SU-DHL-6 (cell line): ENCODE measurements at regions not wholly inside any gene's neighbourhood (a gene's known extent, or its start where the extent isn't known, plus 50 kb on each side); places are given as distances from the start of the nearest gene placed in this dataset.

ENCODE experiments used
- H2AFZ ChIP-seq: fragments of 200-600 bp; sonication (generic); 2 replicates; pipeline ENCODE4 v1.6.1; 2014; ENCODE audit warnings: low read depth, mild to moderate bottlenecking, moderate library complexity, mixed read lengths, antibody characterized with exemption, low read length; ENCODE audit not compliant: severe bottlenecking
- H3F3A ChIP-seq: fragments of 200-600 bp; shearing (Covaris generic); 2 replicates; pipeline ENCODE4 v1.6.0; 2016; ENCODE audit warnings: antibody characterized with exemption, mild to moderate bottlenecking; ENCODE audit not compliant: insufficient read depth
- H3K27ac ChIP-seq: fragments of 200-600 bp; sonication (generic); 2 replicates; pipeline ENCODE4 v1.5.1; 2016; ENCODE audit warnings: low read depth, mild to moderate bottlenecking, low read length, moderate library complexity, mixed read lengths
- H3K27me3 ChIP-seq: fragments of 200-600 bp; sonication (generic), shearing (Covaris generic); 2 replicates; pipeline ENCODE4 v1.6.0; 2014; ENCODE audit warnings: mild to moderate bottlenecking, low read length
- H3K36me3 ChIP-seq: fragments of 200-600 bp; sonication (generic); 2 replicates; pipeline ENCODE4 v1.6.1; 2014; ENCODE audit warnings: mild to moderate bottlenecking, low read length, mixed read lengths
- H3K4me2 ChIP-seq: fragments of 300-600, 200-600 bp; shearing (Covaris generic), sonication (generic); 2 replicates; pipeline ENCODE4 v1.6.0; 2014; ENCODE audit warnings: low read length, low read depth, mild to moderate bottlenecking; ENCODE audit not compliant: poor library complexity, severe bottlenecking
- H3K4me3 ChIP-seq: fragments of 200-600 bp; sonication (generic); 2 replicates; pipeline ENCODE4 v1.5.1; 2014; ENCODE audit warnings: antibody characterized with exemption, low read length, mild to moderate bottlenecking, mixed read lengths; ENCODE audit not compliant: insufficient read depth, poor library complexity, severe bottlenecking
- H3K79me2 ChIP-seq: fragments of 200-600 bp; sonication (generic); 2 replicates; pipeline ENCODE4 v1.6.1; 2014; ENCODE audit warnings: mild to moderate bottlenecking, low read length, moderate library complexity; ENCODE audit not compliant: insufficient read depth
- H3K9ac ChIP-seq: fragments of 200-600 bp; sonication (generic); 2 replicates; pipeline ENCODE4 v1.7.0; 2014; ENCODE audit warnings: mild to moderate bottlenecking, low read length
- H3K9me2 ChIP-seq: fragments of 200-600 bp; sonication (generic); replicated peaks from 2 replicates; pipeline ENCODE4 v1.6.1; 2014; ENCODE audit warnings: low read length; ENCODE audit not compliant: insufficient read depth
- H3K9me3 ChIP-seq: fragments of 200-600 bp; sonication (generic); 2 replicates; pipeline ENCODE4 v1.6.1; 2014; ENCODE audit warnings: low read length, mixed read lengths; ENCODE audit not compliant: insufficient read depth
- H4K20me1 ChIP-seq: fragments of 200-600 bp; sonication (generic); 2 replicates; pipeline ENCODE4 v1.6.1; 2014; ENCODE audit warnings: low read depth, mild to moderate bottlenecking, antibody characterized with exemption, low read length, moderate library complexity, mixed read lengths
- EZH2phosphoT487 ChIP-seq: fragments of 200-600 bp; sonication (generic), shearing (Covaris generic); conservative IDR thresholded peaks from 2 replicates; pipeline ENCODE4 v1.6.1; 2018; ENCODE audit warnings: mild to moderate bottlenecking, antibody characterized with exemption, low read length, moderate library complexity, mixed read lengths
- TF ChIP-seq, protein P1 (sequence below): fragments of 200-600 bp; sonication (generic); IDR thresholded peaks from one replicate; pipeline ENCODE4 v1.5.1; 2017; ENCODE audit warnings: antibody characterized with exemption, mild to moderate bottlenecking, low read length, moderate library complexity; ENCODE audit not compliant: insufficient read depth, poor library complexity, severe bottlenecking

DNA sequence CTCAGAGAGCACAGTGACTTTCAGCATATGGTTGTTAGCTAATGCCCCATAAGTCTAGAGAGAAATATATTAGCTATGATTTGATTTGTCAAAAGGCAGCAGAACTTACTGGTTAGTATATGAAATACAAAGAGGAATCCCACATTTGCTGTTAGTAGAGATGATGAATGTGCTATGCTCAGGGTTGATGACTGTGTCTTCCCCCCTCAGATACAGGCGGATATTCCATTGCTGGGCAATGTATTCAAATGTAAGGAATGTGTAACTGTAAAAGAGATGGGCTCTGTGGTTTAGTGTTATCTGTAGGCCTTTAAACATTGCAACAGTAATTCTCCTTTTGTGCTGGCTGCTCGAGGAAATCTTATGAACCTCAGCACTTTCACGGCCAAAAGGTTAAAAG is 528.9 kb upstream of the ARX start:
- Histone ChIP-seq H3K9me2 (no peaks in the 10 kb centered on the region), H3K9ac (no peak overlapping the region), H3K27ac (no peak overlapping the region), H3F3A (no peaks in the 10 kb centered on the region), H3K4me2 (no peak overlapping the region), H2AFZ (no peak overlapping the region), H4K20me1 (no peaks in the 10 kb centered on the region), H3K4me3 (no peak overlapping the region), H3K27me3 (no peaks in the 10 kb centered on the region), H3K79me2 (no peaks in the 10 kb centered on the region), H3K9me3 (no peaks in the 10 kb centered on the region), H3K36me3 (no peaks in the 10 kb centered on the region)
- TF ChIP-seq EZH2phosphoT487 = no peak
- TF ChIP-seq, protein P1, sequence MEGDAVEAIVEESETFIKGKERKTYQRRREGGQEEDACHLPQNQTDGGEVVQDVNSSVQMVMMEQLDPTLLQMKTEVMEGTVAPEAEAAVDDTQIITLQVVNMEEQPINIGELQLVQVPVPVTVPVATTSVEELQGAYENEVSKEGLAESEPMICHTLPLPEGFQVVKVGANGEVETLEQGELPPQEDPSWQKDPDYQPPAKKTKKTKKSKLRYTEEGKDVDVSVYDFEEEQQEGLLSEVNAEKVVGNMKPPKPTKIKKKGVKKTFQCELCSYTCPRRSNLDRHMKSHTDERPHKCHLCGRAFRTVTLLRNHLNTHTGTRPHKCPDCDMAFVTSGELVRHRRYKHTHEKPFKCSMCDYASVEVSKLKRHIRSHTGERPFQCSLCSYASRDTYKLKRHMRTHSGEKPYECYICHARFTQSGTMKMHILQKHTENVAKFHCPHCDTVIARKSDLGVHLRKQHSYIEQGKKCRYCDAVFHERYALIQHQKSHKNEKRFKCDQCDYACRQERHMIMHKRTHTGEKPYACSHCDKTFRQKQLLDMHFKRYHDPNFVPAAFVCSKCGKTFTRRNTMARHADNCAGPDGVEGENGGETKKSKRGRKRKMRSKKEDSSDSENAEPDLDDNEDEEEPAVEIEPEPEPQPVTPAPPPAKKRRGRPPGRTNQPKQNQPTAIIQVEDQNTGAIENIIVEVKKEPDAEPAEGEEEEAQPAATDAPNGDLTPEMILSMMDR = no peak

DNA sequence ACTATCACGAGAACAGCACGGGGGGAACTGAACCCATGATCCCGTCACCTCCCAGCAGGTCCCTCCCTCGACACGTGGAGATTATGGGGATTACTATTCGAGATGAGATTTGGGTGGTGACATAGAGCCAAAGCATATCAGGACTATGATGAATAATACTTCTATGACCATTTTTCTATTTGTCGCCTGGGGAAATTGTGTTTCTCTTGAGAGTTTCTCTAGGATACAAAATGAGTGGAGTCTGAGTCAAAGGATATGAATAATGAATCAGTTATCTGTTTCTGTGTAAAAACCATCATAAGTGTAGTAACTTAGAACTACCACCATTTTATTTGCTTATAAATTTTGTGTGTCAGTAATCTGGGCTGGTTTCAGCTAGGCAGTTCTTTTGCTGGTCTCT is 533.0 kb upstream of the ARX start:
- Histone ChIP-seq H3K27me3 (no peaks in the 10 kb centered on the region), H3K9me2 (no peaks in the 10 kb centered on the region)

DNA sequence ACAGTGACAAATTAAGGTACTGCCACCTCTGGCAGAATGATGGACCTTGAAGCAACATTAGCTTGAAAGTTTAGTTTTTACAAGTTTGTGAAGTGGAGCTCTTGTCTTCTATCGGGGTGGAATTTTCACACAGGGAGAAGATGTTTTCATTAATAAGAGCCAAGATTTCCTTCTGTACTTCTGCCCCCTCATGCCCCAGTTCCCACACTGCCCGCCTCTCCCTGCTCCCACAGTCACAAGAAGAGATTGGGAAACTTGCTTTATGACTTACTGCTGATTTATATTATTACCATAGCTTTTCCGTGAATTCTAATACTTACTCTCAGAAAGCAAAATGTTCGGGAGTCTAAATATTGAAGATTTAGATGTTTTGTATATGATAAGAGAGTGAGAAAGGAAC is 539.8 kb upstream of the ARX start:
- Histone ChIP-seq H3K79me2 (no peaks in the 10 kb centered on the region), H3K9ac (no peak overlapping the region), H3K4me3 (no peak overlapping the region), H3K9me2 (no peaks in the 10 kb centered on the region), H3K27ac (no peak overlapping the region), H3K9me3 (no peaks in the 10 kb centered on the region), H3K27me3 (no peaks in the 10 kb centered on the region), H2AFZ (no peak overlapping the region), H3F3A (no peaks in the 10 kb centered on the region), H4K20me1 (no peaks in the 10 kb centered on the region), H3K4me2 (no peak overlapping the region), H3K36me3 (no peaks in the 10 kb centered on the region)
- no peak for TF ChIP-seq EZH2phosphoT487
- TF ChIP-seq, protein P1 = no peak

More for the DNA sequence above, 533.0 kb upstream of the ARX start:
- no peaks in the 10 kb centered on the region for H3F3A ChIP-seq
- no peaks in the 10 kb centered on the region for H3K9me3 ChIP-seq
- no peaks in the 10 kb centered on the region for H3K36me3 ChIP-seq
- no peak overlapping the region for H2AFZ ChIP-seq
- TF ChIP-seq, protein P1 = no peak
- no peak for TF ChIP-seq EZH2phosphoT487
- H3K4me3 ChIP-seq = no peak overlapping the region
- H3K27ac ChIP-seq = no peak overlapping the region
- no peaks in the 10 kb centered on the region for H4K20me1 ChIP-seq
- no peak overlapping the region for H3K9ac ChIP-seq
- no peak overlapping the region for H3K4me2 ChIP-seq
- no peaks in the 10 kb centered on the region for H3K79me2 ChIP-seq

DNA sequence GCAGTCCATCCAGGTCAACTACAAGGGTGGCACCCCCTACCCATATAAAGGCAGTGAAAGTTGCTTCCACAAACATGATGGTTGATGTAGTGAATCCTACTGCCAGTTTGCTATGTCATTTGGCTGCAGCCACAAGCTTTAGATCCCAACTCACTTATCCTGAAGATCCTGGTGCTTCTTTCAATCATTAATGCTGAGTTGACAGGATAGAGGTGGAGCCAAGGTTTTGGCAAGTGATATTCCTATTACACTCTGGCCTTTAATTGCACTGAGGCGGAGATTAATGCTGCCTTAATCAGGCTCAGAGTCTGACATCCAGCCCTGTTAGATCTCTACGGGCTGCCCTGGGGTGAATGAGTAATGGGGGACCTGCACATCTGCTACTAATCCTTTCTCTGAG is 542.4 kb upstream of the ARX start:
- no peak for TF ChIP-seq EZH2phosphoT487
- TF ChIP-seq, protein P1 = no peak
- H3K9me3 ChIP-seq = no peaks in the 10 kb centered on the region
- no peaks in the 10 kb centered on the region for H3K27me3 ChIP-seq

More for the DNA sequence above, 542.4 kb upstream of the ARX start:
- H3K27ac ChIP-seq = no peak overlapping the region
- H3K4me3 ChIP-seq = no peak overlapping the region
- no peaks in the 10 kb centered on the region for H3K9me2 ChIP-seq
- H4K20me1 ChIP-seq = no peaks in the 10 kb centered on the region
- H3K4me2 ChIP-seq = no peak overlapping the region
- no peaks in the 10 kb centered on the region for H3K36me3 ChIP-seq
- no peaks in the 10 kb centered on the region for H3K79me2 ChIP-seq
- no peak overlapping the region for H2AFZ ChIP-seq
- no peaks in the 10 kb centered on the region for H3F3A ChIP-seq
- no peak overlapping the region for H3K9ac ChIP-seq
